HG02763 (cell line): ENCODE measurements at regions not wholly inside any gene's neighbourhood (a gene's known extent, or its start where the extent isn't known, plus 50 kb on each side); places are given as distances from the start of the nearest gene placed in this dataset.

Source experiments
- ATAC-seq: cut with Tn5 transposase; IDR thresholded peaks from one replicate; pipeline ENCODE4 v1.9.1; 2021; ENCODE audit warnings: mild to moderate bottlenecking, moderate library complexity; ENCODE audit not compliant: unreplicated experiment

- ATAC-seq: no peak
These were observed 117.2 kb upstream of the CCDC112 start for GRCh38 chr5:115413651-115414050.

GRCh38 chr5:115409094-115409493, 112.6 kb upstream of the CCDC112 start:
- no peak for ATAC-seq

- no peak for ATAC-seq
These were observed 106.5 kb upstream of the CCDC112 start for GRCh38 chr5:115402822-115403577.

GRCh38 chr5:115402092-115402491, 105.6 kb upstream of the CCDC112 start:
- ATAC-seq: no peak

GRCh38 chr5:115398719-115399118, 102.3 kb upstream of the CCDC112 start:
- ATAC-seq: no peak

- ATAC-seq: no peak
These were observed 100.2 kb upstream of the CCDC112 start for GRCh38 chr5:115396688-115397087.

GRCh38 chr5:115396081-115396480, 99.6 kb upstream of the CCDC112 start:
- no peak for ATAC-seq

- ATAC-seq: no peak
These were observed 98.1 kb upstream of the CCDC112 start for GRCh38 chr5:115394531-115394930.

GRCh38 chr5:115393239-115393638, 96.8 kb upstream of the CCDC112 start:
- ATAC-seq: no peak

- ATAC-seq: no peak
These were observed 96.2 kb upstream of the CCDC112 start for GRCh38 chr5:115392611-115393010.

- no peak for ATAC-seq
These were observed 95.3 kb upstream of the CCDC112 start for GRCh38 chr5:115391780-115392179.

- no peak for ATAC-seq
These were observed 93.4 kb upstream of the CCDC112 start for GRCh38 chr5:115389799-115390382.

- ATAC-seq: no peak
These were observed 92.8 kb upstream of the CCDC112 start for GRCh38 chr5:115389034-115389798.

- no peak for ATAC-seq
These were observed 91.8 kb upstream of the CCDC112 start for GRCh38 chr5:115388240-115388639.

- ATAC-seq: no peak
These were observed 91.4 kb upstream of the CCDC112 start for GRCh38 chr5:115387816-115388215.

- no peak for ATAC-seq
These were observed 90.2 kb upstream of the CCDC112 start for GRCh38 chr5:115386657-115387056.

GRCh38 chr5:115384587-115385375, 88.3 kb upstream of the CCDC112 start:
- no peak for ATAC-seq

- no peak for ATAC-seq
These were observed 86.5 kb upstream of the CCDC112 start for GRCh38 chr5:115382989-115383388.

GRCh38 chr5:115381911-115382662, 85.6 kb upstream of the CCDC112 start:
- ATAC-seq: no peak

GRCh38 chr5:115379622-115380344, 83.3 kb upstream of the CCDC112 start:
- ATAC-seq: peak; percentile 46
